ENCODE measurements at regions not wholly inside any gene's neighbourhood (a gene's known extent, or its start where the extent isn't known, plus 50 kb on each side); places are given as distances from the start of the nearest gene placed in this dataset.

- TF ChIP-seq TOX (CRISPR knock-in tag; IDR thresholded peaks at IDR 0.05; ENCODE audit: borderline replicate concordance) (no peak), ESRRG (CRISPR knock-in tag; IDR thresholded peaks at IDR 0.05) (no peak), ZFP3 (CRISPR knock-in tag; IDR thresholded peaks at IDR 0.05) (no peak), ZFP30 (CRISPR knock-in tag; IDR thresholded peaks at IDR 0.05) (no peak), TCF4 (CRISPR knock-in tag; IDR thresholded peaks at IDR 0.05; ENCODE audit: borderline replicate concordance) (no peak), PATZ1 (CRISPR knock-in tag; IDR thresholded peaks at IDR 0.05; ENCODE audit: borderline replicate concordance) (no peak), CREB5 (CRISPR knock-in tag; IDR thresholded peaks at IDR 0.05; ENCODE audit: low read depth) (no peak), ARNTL (CRISPR knock-in tag; IDR thresholded peaks at IDR 0.05; ENCODE audit: borderline replicate concordance, low read depth) (no peak), ISL1 (CRISPR knock-in tag; IDR thresholded peaks at IDR 0.05) (no peak), ZC3H10 (CRISPR knock-in tag; IDR thresholded peaks at IDR 0.05) (no peak), ZNF8 (CRISPR knock-in tag; IDR thresholded peaks at IDR 0.05) (no peak), CSDC2 (CRISPR knock-in tag; IDR thresholded peaks at IDR 0.05) (no peak), BACH2 (CRISPR knock-in tag; IDR thresholded peaks at IDR 0.05; ENCODE audit: borderline replicate concordance) (no peak)
Observed at GRCh38 chr18:49655266-49656072, 93.6 kb downstream of the LIPG start.

All from SK-N-SH treated with all-trans-retinoic acid at 6 μM for 48 hours (cell line).